Nephron progenitor cell (in vitro differentiated cells): ENCODE measurements at regions not wholly inside any gene's neighbourhood (a gene's known extent, or its start where the extent isn't known, plus 50 kb on each side); places are given as distances from the start of the nearest gene placed in this dataset.
"Not testable (repeated sequence)": the region's sequence is repeated elsewhere in the genome, so short reads cannot be mapped to it uniquely, and the experiment has no call there.

ENCODE experiments used
- DNase-seq: peaks from one replicate; pipeline ENCODE4 v3.0.0; 2021
- H3K27ac Mint-ChIP-seq: 2 replicates; pipeline ENCODE4 v1.8.0; 2021; ENCODE audit warnings: mild to moderate bottlenecking, moderate library complexity, mixed read lengths
- H3K27me3 Mint-ChIP-seq: 2 replicates; pipeline ENCODE4 v1.8.0; 2021; ENCODE audit warnings: mild to moderate bottlenecking, low read depth, mixed read lengths; ENCODE audit not compliant: poor library complexity
- H3K36me3 Mint-ChIP-seq: 2 replicates; pipeline ENCODE4 v1.8.0; 2021; ENCODE audit warnings: low read depth, mixed read lengths
- H3K4me1 Mint-ChIP-seq: 2 replicates; pipeline ENCODE4 v1.8.0; 2021; ENCODE audit warnings: mixed read lengths
- H3K4me3 Mint-ChIP-seq: 2 replicates; pipeline ENCODE4 v1.8.0; 2021; ENCODE audit warnings: mild to moderate bottlenecking, moderate library complexity, mixed read lengths
- H3K9me3 Mint-ChIP-seq: 2 replicates; pipeline ENCODE4 v1.8.0; 2021; ENCODE audit warnings: mild to moderate bottlenecking, moderate library complexity, mixed read lengths

GRCh38 chr11:67940440-67940839 is 63.5 kb downstream of the UNC93B1 start:
- not testable (repeated sequence) for H3K36me3 Mint-ChIP-seq, H3K4me3 Mint-ChIP-seq, H3K4me1 Mint-ChIP-seq, H3K9me3 Mint-ChIP-seq, DNase-seq
- peaks cover 25% of the 10 kb centered on the region for H3K27me3 Mint-ChIP-seq
- H3K27ac Mint-ChIP-seq = peak overlapping the region; percentile 22

DNA sequence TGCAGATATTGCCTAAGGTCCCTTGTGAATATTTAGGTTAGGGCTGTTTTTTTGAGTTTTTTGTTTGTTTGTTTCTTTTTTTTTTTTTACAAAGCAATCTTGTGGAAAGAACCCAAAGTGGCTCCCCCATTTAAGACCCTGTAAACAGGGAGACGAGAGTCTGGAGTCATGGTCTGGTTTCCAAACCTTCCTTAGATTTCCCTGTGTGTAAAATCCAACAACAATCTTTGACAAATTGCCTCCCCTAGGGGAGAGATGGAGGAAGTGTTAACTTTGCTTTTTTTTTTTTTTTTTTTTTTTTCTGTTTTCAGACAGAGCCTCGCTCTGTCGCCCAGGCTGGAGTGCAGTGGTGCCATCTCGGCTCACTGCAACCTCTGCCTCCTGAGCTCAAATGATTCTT is 64.9 kb downstream of the UNC93B1 start:
- H3K27me3 Mint-ChIP-seq = peaks cover 22% of the 10 kb centered on the region
- H3K4me1 Mint-ChIP-seq, H3K9me3 Mint-ChIP-seq, H3K27ac Mint-ChIP-seq, DNase-seq, H3K36me3 Mint-ChIP-seq, H3K4me3 Mint-ChIP-seq: not testable (repeated sequence)

GRCh38 chr11:67938371-67938770 is 65.5 kb downstream of the UNC93B1 start:
- not testable (repeated sequence) for H3K27ac Mint-ChIP-seq, H3K36me3 Mint-ChIP-seq, DNase-seq, H3K9me3 Mint-ChIP-seq, H3K4me3 Mint-ChIP-seq, H3K4me1 Mint-ChIP-seq
- H3K27me3 Mint-ChIP-seq = peaks cover 24% of the 10 kb centered on the region

- H3K27ac Mint-ChIP-seq, H3K4me1 Mint-ChIP-seq, H3K9me3 Mint-ChIP-seq, H3K36me3 Mint-ChIP-seq, DNase-seq, H3K4me3 Mint-ChIP-seq: not testable (repeated sequence)
- H3K27me3 Mint-ChIP-seq = peaks cover 14% of the 10 kb centered on the region
Measured at GRCh38 chr11:67923565-67923964, 80.3 kb downstream of the UNC93B1 start.

DNA sequence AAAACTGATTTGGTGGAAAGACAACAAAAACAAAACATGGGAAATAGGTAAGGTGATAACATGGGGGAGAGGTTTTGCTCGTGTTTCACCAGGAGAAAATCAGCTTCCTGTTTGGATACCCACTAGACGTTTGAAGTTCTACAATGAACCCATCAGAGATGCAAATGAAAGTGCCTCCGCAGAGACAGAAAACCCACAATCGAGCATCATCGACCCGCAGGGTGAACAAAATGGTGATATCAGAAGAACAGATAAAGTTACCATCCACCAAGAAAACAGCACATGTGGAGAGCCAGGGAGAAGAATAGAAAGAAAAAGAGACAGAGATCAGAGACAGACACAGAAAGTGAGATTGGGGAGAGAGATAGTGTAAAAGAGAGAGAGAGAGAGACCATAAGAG is 83.4 kb downstream of the UNC93B1 start:
- not testable (repeated sequence) for H3K27ac Mint-ChIP-seq, H3K27me3 Mint-ChIP-seq, H3K4me1 Mint-ChIP-seq, DNase-seq, H3K4me3 Mint-ChIP-seq, H3K9me3 Mint-ChIP-seq, H3K36me3 Mint-ChIP-seq

- DNase-seq, H3K27ac Mint-ChIP-seq, H3K4me3 Mint-ChIP-seq, H3K27me3 Mint-ChIP-seq, H3K4me1 Mint-ChIP-seq, H3K36me3 Mint-ChIP-seq: not testable (repeated sequence)
- peaks cover 39% of the 10 kb centered on the region for H3K9me3 Mint-ChIP-seq
Measured at GRCh38 chr11:67912184-67912583, 91.7 kb downstream of the UNC93B1 start.

DNA sequence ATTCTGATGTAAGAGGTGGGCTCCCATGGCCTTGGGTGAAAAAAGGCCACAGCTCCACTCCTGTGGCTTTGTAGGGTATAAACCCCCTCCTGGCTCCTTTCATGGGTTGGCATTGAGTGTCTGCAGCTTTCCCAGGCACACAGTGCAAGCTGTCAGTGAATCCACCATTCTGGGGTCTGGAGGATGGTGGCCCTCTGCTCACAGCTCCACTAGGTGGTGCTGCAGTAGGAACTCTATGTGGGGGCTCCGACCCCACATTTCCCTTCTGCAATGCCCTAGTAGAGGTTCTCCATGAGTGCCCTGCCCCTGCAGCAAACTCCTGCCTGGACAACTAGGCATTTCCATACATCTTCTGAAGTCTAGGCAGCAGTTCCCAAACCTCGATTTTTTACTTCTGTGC is 92.7 kb downstream of the UNC93B1 start:
- peaks cover 38% of the 10 kb centered on the region for H3K9me3 Mint-ChIP-seq
- H3K4me1 Mint-ChIP-seq, H3K4me3 Mint-ChIP-seq, H3K36me3 Mint-ChIP-seq, H3K27ac Mint-ChIP-seq, DNase-seq, H3K27me3 Mint-ChIP-seq: not testable (repeated sequence)

GRCh38 chr11:67910803-67911202 is 93.1 kb downstream of the UNC93B1 start:
- H3K36me3 Mint-ChIP-seq, DNase-seq, H3K4me3 Mint-ChIP-seq, H3K27me3 Mint-ChIP-seq, H3K4me1 Mint-ChIP-seq, H3K27ac Mint-ChIP-seq: not testable (repeated sequence)
- peaks cover 34% of the 10 kb centered on the region for H3K9me3 Mint-ChIP-seq

GRCh38 chr11:67906969-67907368 is 96.9 kb downstream of the UNC93B1 start:
- not testable (repeated sequence) for H3K27me3 Mint-ChIP-seq, H3K27ac Mint-ChIP-seq

DNA sequence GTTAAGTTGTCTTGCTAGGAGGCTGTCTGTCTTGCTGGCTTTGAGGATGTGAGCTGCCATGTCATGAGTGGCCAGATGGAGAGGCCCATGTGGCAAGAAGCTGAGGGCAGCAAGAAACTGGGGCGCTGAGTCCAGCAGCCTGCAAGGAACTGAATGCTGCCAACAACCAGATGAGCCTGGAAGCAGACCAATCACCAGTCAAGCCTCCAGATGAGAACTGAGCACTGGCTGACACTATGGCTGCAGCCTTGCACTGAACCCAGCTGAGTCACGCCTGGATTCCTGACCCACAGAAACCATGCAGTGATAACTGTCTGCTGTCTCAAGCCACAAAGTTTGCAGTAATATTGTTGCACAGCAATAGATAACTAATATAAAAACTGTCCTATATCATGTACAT is 104.4 kb downstream of the UNC93B1 start:
- H3K27ac Mint-ChIP-seq, H3K4me3 Mint-ChIP-seq, DNase-seq, H3K27me3 Mint-ChIP-seq, H3K4me1 Mint-ChIP-seq, H3K36me3 Mint-ChIP-seq, H3K9me3 Mint-ChIP-seq: not testable (repeated sequence)

More at GRCh38 chr11:67906969-67907368, 96.9 kb downstream of the UNC93B1 start:
- not testable (repeated sequence) for H3K4me3 Mint-ChIP-seq, H3K36me3 Mint-ChIP-seq, DNase-seq, H3K4me1 Mint-ChIP-seq
- H3K9me3 Mint-ChIP-seq = peaks cover 13% of the 10 kb centered on the region

- H3K9me3 Mint-ChIP-seq = peaks cover 17% of the 10 kb centered on the region
- not testable (repeated sequence) for H3K36me3 Mint-ChIP-seq, H3K4me3 Mint-ChIP-seq, DNase-seq, H3K27ac Mint-ChIP-seq, H3K27me3 Mint-ChIP-seq
- peaks cover 13% of the 10 kb centered on the region for H3K4me1 Mint-ChIP-seq
Measured at GRCh38 chr11:67893487-67893886, 110.4 kb downstream of the UNC93B1 start.

GRCh38 chr11:67889646-67890045 is 114.3 kb downstream of the UNC93B1 start:
- Mint-ChIP-seq H3K4me1 (peaks cover 48% of the 10 kb centered on the region), H3K9me3 (peaks cover 18% of the 10 kb centered on the region)
- H3K27ac Mint-ChIP-seq, DNase-seq, H3K36me3 Mint-ChIP-seq, H3K4me3 Mint-ChIP-seq, H3K27me3 Mint-ChIP-seq: not testable (repeated sequence)

DNA sequence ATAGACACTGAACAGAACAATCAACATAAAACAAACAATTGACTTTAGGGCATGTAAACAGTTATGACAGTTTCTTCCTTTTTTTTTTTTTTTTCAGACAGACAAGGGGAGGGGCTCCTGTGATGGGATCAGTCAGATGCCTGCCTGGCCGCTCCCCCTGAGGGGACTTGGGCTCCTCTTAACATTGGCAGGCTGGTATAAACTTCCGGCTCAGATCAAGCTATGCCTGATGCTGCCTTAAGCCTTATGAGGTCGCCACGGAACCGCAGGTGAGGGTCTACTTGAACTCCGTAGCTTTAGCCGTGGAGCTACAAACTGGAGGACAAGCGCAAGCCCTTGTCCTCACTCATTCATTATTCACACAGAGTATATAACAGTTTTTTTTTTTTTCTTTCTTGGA is 115.8 kb downstream of the UNC93B1 start:
- Mint-ChIP-seq H3K27ac (peak overlapping the region; percentile 62), H3K4me1 (peaks cover 64% of the 10 kb centered on the region), H3K9me3 (peaks cover 12% of the 10 kb centered on the region)
- not testable (repeated sequence) for H3K36me3 Mint-ChIP-seq, H3K27me3 Mint-ChIP-seq, H3K4me3 Mint-ChIP-seq, DNase-seq

GRCh38 chr11:67886672-67887071 is 117.2 kb downstream of the UNC93B1 start:
- not testable (repeated sequence) for H3K36me3 Mint-ChIP-seq, H3K4me3 Mint-ChIP-seq, DNase-seq, H3K27ac Mint-ChIP-seq, H3K9me3 Mint-ChIP-seq, H3K27me3 Mint-ChIP-seq
- H3K4me1 Mint-ChIP-seq = peaks cover 65% of the 10 kb centered on the region

- Mint-ChIP-seq H3K4me1 (peaks cover 65% of the 10 kb centered on the region), H3K27ac (peak overlapping the region; percentile 36), H3K4me3 (peak overlapping the region; percentile 29)
- not testable (repeated sequence) for H3K27me3 Mint-ChIP-seq, DNase-seq, H3K36me3 Mint-ChIP-seq, H3K9me3 Mint-ChIP-seq
Measured at GRCh38 chr11:67886207-67886606, 117.7 kb downstream of the UNC93B1 start.

GRCh38 chr11:67885574-67885973 is 118.3 kb downstream of the UNC93B1 start:
- not testable (repeated sequence) for H3K9me3 Mint-ChIP-seq, H3K36me3 Mint-ChIP-seq, H3K27me3 Mint-ChIP-seq, H3K27ac Mint-ChIP-seq, H3K4me3 Mint-ChIP-seq, DNase-seq
- H3K4me1 Mint-ChIP-seq = peaks cover 65% of the 10 kb centered on the region
